ENCODE measurements at regions not wholly inside any gene's neighbourhood (a gene's known extent, or its start where the extent isn't known, plus 50 kb on each side); places are given as distances from the start of the nearest gene placed in this dataset.

- Histone ChIP-seq H3K14ac (ENCODE audit: insufficient read length) (no peak overlapping the region), H3K79me2 (ENCODE audit: control insufficient read depth in 1 of 2, insufficient read depth in 2 of 2, low read length in 2 of 2) (no peaks in the 10 kb centered on the region), H3K4ac (replicated peaks; ENCODE audit: insufficient read length, low read depth, low read length) (no peak overlapping the region), H3K23me2 (ENCODE audit: low read depth, low read length) (no peaks in the 10 kb centered on the region), H2BK5ac (ENCODE audit: low read depth, low read length) (no peak overlapping the region), H3K23ac (ENCODE audit: insufficient read length) (no peak overlapping the region), H3K9ac (replicated peaks in 1 of 4; ENCODE audit: extremely low read depth in 1 of 4, low read depth in 3 of 4, low read length in 3 of 4) (no peak overlapping the region), H2AFZ (ENCODE audit: low read length) (no peak overlapping the region), H2BK15ac (ENCODE audit: low read length) (no peak overlapping the region), H2BK120ac (replicated peaks; ENCODE audit: low read depth, low read length) (no peak overlapping the region), H3K4me1 (replicated peaks in 1 of 4; ENCODE audit: control insufficient read depth in 3 of 4, insufficient read depth in 4 of 4, low read length in 3 of 4) (peaks cover 0 to 8% (median 6%) of the 10 kb centered on the region in 4 experiments; a peak in 4 of 7 replicates), H2BK12ac (ENCODE audit: low read depth, low read length) (no peak overlapping the region), H3K18ac (ENCODE audit: extremely low read depth, low read length) (no peak overlapping the region), H3K4me2 (ENCODE audit: insufficient read depth in 1 of 2, low read depth in 2 of 2, low read length in 2 of 2) (no peak overlapping the region), H4K8ac (ENCODE audit: extremely low read depth, insufficient read depth, low read length) (no peak overlapping the region), H2BK20ac (ENCODE audit: low read length) (no peak overlapping the region), H4K20me1 (replicated peaks in 1 of 2; ENCODE audit: control insufficient read depth in 1 of 2, insufficient read depth in 2 of 2, low read length in 2 of 2) (no peaks in the 10 kb centered on the region), H4K5ac (ENCODE audit: insufficient read length, low read depth, low read length) (no peak overlapping the region), H3K36me3 (ENCODE audit: control insufficient read depth in 2 of 4, insufficient read depth in 4 of 4, low read length in 3 of 4) (no peaks in the 10 kb centered on the region), H4K91ac (replicated peaks; ENCODE audit: insufficient read length, low read length) (no peak overlapping the region), H3K9me3 (ENCODE audit: insufficient read depth in 2 of 2, low read depth in 1 of 2, low read length in 1 of 2) (no peaks in the 10 kb centered on the region), H3K79me1 (ENCODE audit: low read depth, low read length) (no peaks in the 10 kb centered on the region), H3K4me3 (ENCODE audit: extremely low read depth in 1 of 4, insufficient read depth in 2 of 4, low read depth in 3 of 4, low read length in 4 of 4) (no peak overlapping the region), H2AK5ac (ENCODE audit: low read depth, low read length) (no peak overlapping the region), H3K56ac (replicated peaks; ENCODE audit: insufficient read length, low read depth, low read length) (no peak overlapping the region), H3K27me3 (replicated peaks in 1 of 4; ENCODE audit: control insufficient read depth in 3 of 4, extremely low read depth in 1 of 4, insufficient read depth in 3 of 4, low read length in 3 of 4) (no peaks in the 10 kb centered on the region), H3K27ac (ENCODE audit: low read depth, low read length) (no peak overlapping the region)
- 88 to 100% methylated on average over 1 to 5 of the region's 5 CpGs for WGBS, 2 experiments (ENCODE audit: extremely low coverage in 1 of 2, insufficient coverage in 1 of 2, insufficient read length in 1 of 2, insufficient replicate concordance in 2 of 2, low coverage in 1 of 2, low lambda C conversion rate in 2 of 2, missing lambda C conversion rate in 1 of 2)
- ChIA-PET CTCF (ENCODE audit: partially characterized antibody) (no interaction called here), POLR2A (ENCODE audit: partially characterized antibody) (no interaction called here)
- no peak for FAIRE-seq
- TF ChIP-seq JUN (IDR thresholded peaks at IDR 0.05; ENCODE audit: low read depth, low read length) (no peak), BRCA1 (IDR thresholded peaks at IDR 0.05; ENCODE audit: low read depth, low read length) (no peak), TAF7 (optimal IDR thresholded peaks at IDR 0.05; ENCODE audit: borderline replicate concordance, low read depth, low read length) (no peak), RAD21 (IDR thresholded peaks at IDR 0.05 in 1 of 2, conservative IDR thresholded peaks at IDR 0.05 in 1 of 2; ENCODE audit: low read depth in 2 of 2, low read length in 2 of 2) (peak in 1 of 2 experiments; percentile 13; a peak in 2 of 4 replicates), ATF3 (IDR thresholded peaks at IDR 0.05; ENCODE audit: insufficient read depth, low read depth, low read length) (no peak), YY1 (IDR thresholded peaks at IDR 0.05; ENCODE audit: low read depth, low read length) (no peak), SAP30 (IDR thresholded peaks at IDR 0.05; ENCODE audit: insufficient read depth, insufficient replicate concordance, low read length) (no peak)
- DNase-seq (ENCODE audit: low read depth in 1 of 2, low spot score in 2 of 2), result no peak
Observed at GRCh38 chr1:166300767-166301166, 134.0 kb upstream of the FAM78B start.

Measured in H1 (cell line).